Neural progenitor cell (in vitro differentiated cells): ENCODE measurements at regions not wholly inside any gene's neighbourhood (a gene's known extent, or its start where the extent isn't known, plus 50 kb on each side); places are given as distances from the start of the nearest gene placed in this dataset.

Experiments
- EZH2 ChIP-seq: fragments of 200-600 bp; sonication (generic); IDR thresholded peaks from 2 replicates; pipeline ENCODE4 v1.6.1; 2017; ENCODE audit warnings: antibody characterized with exemption, mild to moderate bottlenecking, moderate library complexity
- TF ChIP-seq, protein P1 (sequence below): fragments of 200-600 bp; sonication (generic); IDR thresholded peaks from 2 replicates; pipeline ENCODE4 v1.5.1; 2017; ENCODE audit warnings: antibody characterized with exemption, mild to moderate bottlenecking

GRCh38 chr4:19300213-19300612 lies 951.5 kb upstream of the SLIT2 start:
- TF ChIP-seq, protein P1, sequence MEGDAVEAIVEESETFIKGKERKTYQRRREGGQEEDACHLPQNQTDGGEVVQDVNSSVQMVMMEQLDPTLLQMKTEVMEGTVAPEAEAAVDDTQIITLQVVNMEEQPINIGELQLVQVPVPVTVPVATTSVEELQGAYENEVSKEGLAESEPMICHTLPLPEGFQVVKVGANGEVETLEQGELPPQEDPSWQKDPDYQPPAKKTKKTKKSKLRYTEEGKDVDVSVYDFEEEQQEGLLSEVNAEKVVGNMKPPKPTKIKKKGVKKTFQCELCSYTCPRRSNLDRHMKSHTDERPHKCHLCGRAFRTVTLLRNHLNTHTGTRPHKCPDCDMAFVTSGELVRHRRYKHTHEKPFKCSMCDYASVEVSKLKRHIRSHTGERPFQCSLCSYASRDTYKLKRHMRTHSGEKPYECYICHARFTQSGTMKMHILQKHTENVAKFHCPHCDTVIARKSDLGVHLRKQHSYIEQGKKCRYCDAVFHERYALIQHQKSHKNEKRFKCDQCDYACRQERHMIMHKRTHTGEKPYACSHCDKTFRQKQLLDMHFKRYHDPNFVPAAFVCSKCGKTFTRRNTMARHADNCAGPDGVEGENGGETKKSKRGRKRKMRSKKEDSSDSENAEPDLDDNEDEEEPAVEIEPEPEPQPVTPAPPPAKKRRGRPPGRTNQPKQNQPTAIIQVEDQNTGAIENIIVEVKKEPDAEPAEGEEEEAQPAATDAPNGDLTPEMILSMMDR: no peak
- TF ChIP-seq EZH2: no peak
